Hepatocyte (in vitro differentiated cells): ENCODE measurements at regions not wholly inside any gene's neighbourhood (a gene's known extent, or its start where the extent isn't known, plus 50 kb on each side); places are given as distances from the start of the nearest gene placed in this dataset.

ENCODE experiments used
- EZH2 ChIP-seq: fragments of 200-600 bp; sonication (generic); IDR thresholded peaks from 2 replicates; pipeline ENCODE4 v1.6.1; 2016; ENCODE audit warnings: antibody characterized with exemption, mild to moderate bottlenecking, borderline replicate concordance
- EZH2phosphoT487 ChIP-seq: fragments of 200-600 bp; sonication (generic); IDR thresholded peaks from one replicate; pipeline ENCODE4 v1.6.1; 2018; ENCODE audit warnings: antibody characterized with exemption, mild to moderate bottlenecking, low read depth, moderate library complexity; ENCODE audit not compliant: unreplicated experiment, severe bottlenecking
- TF ChIP-seq, protein P1 (sequence below): fragments of 200-600 bp; sonication (generic); IDR thresholded peaks from 2 replicates; pipeline ENCODE4 v1.5.1; 2016; ENCODE audit warnings: antibody characterized with exemption, mild to moderate bottlenecking; ENCODE audit not compliant: poor library complexity

DNA sequence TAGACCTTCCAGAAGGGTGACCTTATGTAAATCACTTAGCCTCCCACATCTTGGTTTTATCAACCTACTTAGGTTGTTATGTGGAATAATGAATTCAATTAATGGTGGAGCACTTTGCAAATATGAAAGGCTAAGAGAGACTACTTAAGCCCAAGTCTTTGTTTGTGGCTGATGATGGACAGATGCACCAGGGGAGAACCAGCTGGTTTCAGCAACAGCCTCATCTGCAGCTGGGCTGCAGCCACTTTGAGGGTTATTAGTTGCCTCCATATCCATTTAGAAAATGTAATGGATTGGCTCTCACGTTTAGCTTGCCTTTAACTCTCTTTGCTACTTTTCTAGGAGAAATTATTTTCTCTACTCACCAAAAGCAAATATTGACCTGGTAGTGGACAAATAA, 146.6 kb downstream of the ESM1 start:
- TF ChIP-seq, protein P1, sequence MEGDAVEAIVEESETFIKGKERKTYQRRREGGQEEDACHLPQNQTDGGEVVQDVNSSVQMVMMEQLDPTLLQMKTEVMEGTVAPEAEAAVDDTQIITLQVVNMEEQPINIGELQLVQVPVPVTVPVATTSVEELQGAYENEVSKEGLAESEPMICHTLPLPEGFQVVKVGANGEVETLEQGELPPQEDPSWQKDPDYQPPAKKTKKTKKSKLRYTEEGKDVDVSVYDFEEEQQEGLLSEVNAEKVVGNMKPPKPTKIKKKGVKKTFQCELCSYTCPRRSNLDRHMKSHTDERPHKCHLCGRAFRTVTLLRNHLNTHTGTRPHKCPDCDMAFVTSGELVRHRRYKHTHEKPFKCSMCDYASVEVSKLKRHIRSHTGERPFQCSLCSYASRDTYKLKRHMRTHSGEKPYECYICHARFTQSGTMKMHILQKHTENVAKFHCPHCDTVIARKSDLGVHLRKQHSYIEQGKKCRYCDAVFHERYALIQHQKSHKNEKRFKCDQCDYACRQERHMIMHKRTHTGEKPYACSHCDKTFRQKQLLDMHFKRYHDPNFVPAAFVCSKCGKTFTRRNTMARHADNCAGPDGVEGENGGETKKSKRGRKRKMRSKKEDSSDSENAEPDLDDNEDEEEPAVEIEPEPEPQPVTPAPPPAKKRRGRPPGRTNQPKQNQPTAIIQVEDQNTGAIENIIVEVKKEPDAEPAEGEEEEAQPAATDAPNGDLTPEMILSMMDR = no peak
- TF ChIP-seq EZH2 = no peak
- no peak for TF ChIP-seq EZH2phosphoT487
